SK-MEL-5 (cell line): ENCODE measurements at regions not wholly inside any gene's neighbourhood (a gene's known extent, or its start where the extent isn't known, plus 50 kb on each side); places are given as distances from the start of the nearest gene placed in this dataset.

Experiments used
- DNase-seq: peaks from one replicate; pipeline ENCODE4 v3.0.0-alpha.2; 2016; ENCODE audit warnings: low read depth, low spot score
- in situ Hi-C: cut with HindIII; loops from 2 replicates; pipeline ENCODE4 v1.10.0; 2016; ENCODE audit warnings: low sequenced_read_pairs, high pct_unique_total_duplicates, low pct_unique_long_range_greater_than_20kb

DNA sequence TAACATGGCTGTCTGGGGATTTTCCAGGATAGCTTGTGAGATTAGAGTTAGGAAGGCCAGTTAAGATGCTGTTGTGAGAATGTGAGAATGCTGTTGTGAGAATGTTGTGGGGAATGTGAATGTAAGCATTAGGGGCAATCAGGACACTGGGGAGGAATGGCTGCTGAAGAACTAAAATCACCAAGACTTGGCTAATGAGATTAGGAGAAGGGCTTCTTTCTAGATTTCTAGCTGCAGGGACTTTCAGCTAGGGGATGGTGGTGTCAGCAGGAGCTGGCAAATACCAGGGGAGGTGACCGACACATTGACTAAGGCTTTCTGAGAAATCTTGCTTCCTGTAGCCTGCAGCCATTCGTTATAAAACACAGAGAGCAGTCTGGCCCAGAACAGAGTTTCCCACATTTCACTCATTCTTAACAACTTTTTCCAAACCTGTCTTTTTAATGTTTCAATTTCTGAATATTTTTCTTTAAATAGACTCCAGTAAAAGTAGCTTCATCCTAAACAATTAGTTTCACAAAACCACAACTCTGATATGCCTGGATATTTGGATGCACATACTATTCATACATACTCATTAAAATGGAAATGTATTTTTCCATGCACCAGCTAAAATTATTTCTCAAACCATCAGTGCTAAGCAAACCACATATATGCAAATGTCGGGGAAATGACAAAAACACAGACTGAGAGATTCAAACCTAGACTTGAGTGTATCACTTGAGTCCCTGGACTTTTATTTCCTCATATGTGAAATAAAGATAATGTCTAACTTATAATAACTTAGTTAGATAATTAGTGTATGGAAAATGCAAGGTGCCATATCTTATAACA lies 89.3 kb upstream of the TNC start:
- no peak for DNase-seq
- in situ Hi-C loops, result no loop called here

DNA sequence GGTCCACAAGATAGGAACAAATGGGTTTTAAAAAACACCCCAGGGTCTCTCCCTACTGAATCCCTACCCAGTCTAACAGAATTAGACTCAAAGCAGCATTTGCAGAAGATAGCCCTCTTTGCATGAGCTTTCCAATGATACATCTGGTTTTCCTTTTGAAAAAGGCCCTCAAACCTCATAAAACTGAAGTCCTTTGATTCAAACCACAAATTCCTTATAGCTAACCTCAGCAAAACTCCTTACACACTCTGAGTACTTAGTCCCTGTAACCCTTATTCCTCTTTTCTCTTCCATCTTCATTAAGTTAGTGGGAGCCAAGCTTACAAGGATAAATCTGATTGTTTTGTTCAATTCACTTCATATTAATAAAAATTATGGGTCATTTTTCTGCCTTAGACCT lies 90.5 kb upstream of the TNC start:
- in situ Hi-C loops, result no loop called here

GRCh38 chr9:115209601-115210306 lies 91.8 kb upstream of the TNC start:
- DNase-seq, result no peak
- in situ Hi-C loops, result no loop called here

More for the DNA sequence above, 90.5 kb upstream of the TNC start:
- DNase-seq, result no peak

DNA sequence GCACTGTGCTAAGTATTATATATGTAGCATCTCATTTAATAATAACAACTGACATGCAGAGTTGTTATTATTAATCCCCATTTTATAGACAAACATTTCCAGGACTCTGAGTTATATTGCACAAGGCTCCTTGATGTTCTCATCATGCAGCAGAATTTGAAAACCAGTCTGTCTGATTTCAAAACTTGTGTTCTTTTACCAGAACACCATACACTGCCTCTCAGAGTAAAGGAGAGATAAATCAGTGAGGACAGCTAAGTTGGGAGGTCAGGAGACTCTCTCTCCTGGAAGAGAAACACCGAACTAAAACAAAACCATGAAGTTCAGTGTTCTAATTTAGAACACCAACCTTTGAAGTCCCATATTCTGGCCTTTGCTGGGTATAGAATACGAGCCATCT lies 92.7 kb upstream of the TNC start:
- DNase-seq, result no peak
- in situ Hi-C loops, result no loop called here

DNA sequence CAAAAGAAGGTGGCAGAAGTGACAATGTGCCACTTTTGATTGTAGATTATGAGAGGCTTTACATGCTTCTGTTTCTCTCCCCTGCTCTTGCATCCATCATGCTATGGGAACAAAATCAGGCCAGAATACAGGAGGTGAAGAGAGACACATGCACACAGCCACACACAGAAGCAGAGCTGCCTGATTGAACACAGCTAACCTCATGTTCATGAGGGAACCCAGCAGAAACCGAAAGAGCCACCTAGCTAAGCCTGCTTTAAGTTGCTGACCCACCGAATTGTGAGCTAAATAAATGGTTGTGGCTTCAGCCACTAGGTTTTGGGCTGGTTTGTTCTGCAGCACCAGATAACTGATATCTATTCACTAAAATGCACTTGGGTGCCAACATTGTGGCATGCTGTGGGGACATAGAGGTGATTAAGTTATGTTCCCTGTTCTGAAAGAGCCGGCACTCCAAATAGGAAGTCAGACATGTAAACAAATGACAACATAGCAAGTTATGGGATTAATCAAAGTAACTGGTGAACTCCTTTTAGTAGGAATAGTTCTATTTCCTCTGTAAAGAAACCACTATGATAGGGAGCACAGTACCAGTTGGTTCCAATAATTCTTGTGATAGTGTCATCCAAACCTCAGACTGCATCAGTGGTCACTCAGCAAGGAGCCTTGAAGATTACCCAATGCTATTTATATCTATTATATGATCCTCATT lies 93.6 kb upstream of the TNC start:
- no peak for DNase-seq
- in situ Hi-C loops, result no loop called here

GRCh38 chr9:115212125-115212605 lies 94.2 kb upstream of the TNC start:
- in situ Hi-C loops, result no loop called here
- no peak for DNase-seq

DNA sequence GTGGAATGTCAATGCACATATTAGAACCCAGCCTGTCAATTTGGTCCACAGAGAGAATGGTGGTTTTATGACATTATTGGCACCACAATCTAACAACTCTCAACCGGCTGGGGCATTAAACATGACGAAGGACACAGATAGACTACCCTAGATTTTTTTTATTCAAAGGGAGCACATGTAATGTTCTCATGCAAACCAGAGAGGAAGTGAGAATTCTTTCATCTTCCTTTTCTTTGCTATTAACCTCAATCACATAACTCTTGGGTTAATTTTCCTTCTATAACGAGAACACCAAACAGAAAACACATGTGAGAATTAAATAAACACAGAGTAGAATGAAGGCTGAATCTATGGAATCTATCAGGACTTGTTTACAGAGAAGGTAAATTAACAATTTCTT lies 94.9 kb upstream of the TNC start:
- DNase-seq, result no peak
- in situ Hi-C loops, result no loop called here

DNA sequence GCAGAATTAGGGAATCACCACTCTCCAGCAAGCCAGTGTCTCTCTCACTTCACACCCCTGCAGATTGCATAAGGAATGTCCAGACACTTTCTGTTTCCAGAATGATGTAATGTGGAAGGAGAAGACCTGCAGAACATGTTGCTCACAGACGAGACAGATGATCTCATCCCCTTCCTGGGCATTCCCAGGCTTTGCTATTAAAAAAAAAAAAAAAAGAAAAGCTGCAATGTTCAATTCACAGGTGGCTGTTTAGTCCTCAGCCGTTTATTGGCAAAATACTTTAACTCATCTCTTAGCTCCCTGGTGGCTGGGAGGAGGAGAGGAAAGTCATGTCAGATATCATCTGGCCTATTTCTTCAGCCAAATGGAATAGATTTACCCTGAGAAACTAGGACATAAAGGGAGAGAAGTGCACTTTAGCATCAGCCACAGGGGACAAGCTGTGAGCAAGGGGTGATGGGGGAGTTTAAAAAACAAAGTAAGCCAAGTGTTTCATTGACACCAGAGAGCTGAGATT lies 95.9 kb upstream of the TNC start:
- in situ Hi-C loops, result no loop called here

DNA sequence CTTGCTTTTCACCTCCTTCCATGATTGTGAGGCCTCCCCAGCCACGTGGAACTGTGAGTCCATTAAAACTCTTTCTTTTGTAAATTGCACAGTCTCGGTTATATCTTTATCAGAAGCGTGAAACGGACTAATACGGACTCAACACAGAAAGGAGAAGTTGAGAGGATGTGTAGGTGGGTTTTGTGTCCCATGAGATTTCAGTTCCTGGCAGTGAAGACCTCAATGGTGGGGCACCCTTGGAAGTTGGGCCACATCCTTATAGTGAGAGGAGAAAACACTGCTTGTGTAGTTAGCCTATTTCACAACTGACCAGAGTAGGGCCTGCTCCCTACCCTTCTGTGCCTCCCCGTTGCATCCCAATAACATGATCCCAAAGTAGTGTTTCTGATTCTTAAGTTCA lies 98.9 kb upstream of the TNC start:
- in situ Hi-C loops, result no loop called here

More for the DNA sequence above, 95.9 kb upstream of the TNC start:
- DNase-seq, result no peak

GRCh38 chr9:115220319-115221005 lies 102.5 kb upstream of the TNC start:
- in situ Hi-C loops, result no loop called here
- DNase-seq, result no peak

More for the DNA sequence above, 98.9 kb upstream of the TNC start:
- no peak for DNase-seq

GRCh38 chr9:115223471-115223870 lies 105.5 kb upstream of the TNC start:
- in situ Hi-C loops, result no loop called here
- DNase-seq, result no peak

DNA sequence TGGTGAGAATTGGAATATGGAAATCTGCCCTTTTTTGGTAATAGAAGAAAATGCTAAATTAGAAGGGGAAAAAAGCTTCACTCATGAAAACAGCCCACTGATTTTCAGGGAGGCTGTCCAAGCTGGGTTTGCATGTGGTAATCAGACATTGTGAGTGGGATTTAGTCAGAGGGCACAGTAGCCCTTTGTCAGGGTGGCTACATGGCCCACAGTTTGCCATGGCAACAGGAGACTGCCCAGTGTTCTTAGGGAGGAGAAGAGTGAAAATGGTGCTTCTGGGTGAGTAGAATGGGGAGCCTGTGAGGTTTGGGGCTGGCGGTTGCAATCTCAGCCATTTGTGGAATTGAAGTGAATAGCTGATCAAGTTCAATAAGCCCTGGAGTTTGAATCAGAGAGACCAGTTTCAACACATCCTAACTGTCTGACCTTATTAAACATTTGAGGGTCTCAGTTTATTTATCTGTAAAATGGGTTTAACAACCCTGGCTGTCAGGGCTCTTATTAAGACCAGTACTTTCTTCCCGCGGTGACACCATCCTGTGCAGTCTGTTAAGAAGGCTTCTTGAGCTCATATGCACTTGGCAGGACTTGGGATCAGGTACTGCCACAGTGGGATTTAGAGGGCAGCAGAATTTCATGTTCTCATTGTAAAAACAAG lies 107.6 kb upstream of the TNC start:
- in situ Hi-C loops, result no loop called here
- DNase-seq, result peak; percentile 54

DNA sequence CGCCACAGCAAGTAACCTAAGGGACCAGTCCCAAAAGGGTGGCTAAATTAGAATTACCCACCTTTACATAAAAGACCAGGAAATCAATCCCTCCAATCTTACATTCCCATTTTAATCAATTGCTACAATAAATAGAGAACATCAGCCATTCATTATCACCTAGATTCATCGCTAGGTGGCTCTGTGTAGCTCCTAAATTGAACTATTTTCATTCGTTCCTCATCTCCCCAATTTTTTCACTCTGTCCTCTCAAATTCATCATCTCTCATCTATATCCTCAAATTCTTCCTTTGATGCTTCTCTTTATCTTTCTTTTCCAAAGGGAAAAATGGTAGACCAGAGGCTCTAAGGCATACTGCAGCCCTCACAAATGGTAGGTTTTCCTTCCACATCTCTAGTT lies 108.2 kb upstream of the TNC start:
- in situ Hi-C loops, result no loop called here

GRCh38 chr9:115229496-115229895 lies 111.5 kb upstream of the TNC start:
- DNase-seq, result peak; percentile 89
- in situ Hi-C loops, result no loop called here

More for the DNA sequence above, 108.2 kb upstream of the TNC start:
- peak; percentile 40 for DNase-seq

GRCh38 chr9:115230924-115231515 lies 113.1 kb upstream of the TNC start:
- in situ Hi-C loops, result no loop called here
- no peak for DNase-seq

- in situ Hi-C loops, result no loop called here
- no peak for DNase-seq
Measured at GRCh38 chr9:115232181-115232774, 114.3 kb upstream of the TNC start.
